ENCODE measurements at regions not wholly inside any gene's neighbourhood (a gene's known extent, or its start where the extent isn't known, plus 50 kb on each side); places are given as distances from the start of the nearest gene placed in this dataset.

DNA sequence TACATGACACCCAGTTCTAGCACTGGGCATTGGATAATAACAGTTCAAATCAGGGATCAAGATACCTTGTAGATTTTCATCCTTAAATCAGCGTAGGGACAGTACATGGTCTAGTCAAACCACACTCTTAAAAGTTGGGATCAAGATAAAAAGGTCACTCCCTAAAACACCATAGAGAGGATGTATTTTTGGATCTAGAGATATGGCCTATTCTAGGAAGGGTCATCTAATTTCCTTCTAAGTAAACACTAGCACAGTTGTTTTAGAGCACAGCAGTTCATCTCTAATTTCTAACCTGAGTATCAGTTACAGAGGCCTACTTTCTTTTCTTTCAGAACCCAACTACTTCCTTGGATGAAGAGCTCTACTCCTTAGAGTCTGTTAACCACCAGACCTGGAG is 166.4 kb upstream of the GRIN3A start:
- TF ChIP-seq, protein P1, sequence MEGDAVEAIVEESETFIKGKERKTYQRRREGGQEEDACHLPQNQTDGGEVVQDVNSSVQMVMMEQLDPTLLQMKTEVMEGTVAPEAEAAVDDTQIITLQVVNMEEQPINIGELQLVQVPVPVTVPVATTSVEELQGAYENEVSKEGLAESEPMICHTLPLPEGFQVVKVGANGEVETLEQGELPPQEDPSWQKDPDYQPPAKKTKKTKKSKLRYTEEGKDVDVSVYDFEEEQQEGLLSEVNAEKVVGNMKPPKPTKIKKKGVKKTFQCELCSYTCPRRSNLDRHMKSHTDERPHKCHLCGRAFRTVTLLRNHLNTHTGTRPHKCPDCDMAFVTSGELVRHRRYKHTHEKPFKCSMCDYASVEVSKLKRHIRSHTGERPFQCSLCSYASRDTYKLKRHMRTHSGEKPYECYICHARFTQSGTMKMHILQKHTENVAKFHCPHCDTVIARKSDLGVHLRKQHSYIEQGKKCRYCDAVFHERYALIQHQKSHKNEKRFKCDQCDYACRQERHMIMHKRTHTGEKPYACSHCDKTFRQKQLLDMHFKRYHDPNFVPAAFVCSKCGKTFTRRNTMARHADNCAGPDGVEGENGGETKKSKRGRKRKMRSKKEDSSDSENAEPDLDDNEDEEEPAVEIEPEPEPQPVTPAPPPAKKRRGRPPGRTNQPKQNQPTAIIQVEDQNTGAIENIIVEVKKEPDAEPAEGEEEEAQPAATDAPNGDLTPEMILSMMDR (IDR thresholded peaks at IDR 0.05), result no peak
- TF ChIP-seq ZFX (IDR thresholded peaks at IDR 0.05; ENCODE audit: borderline replicate concordance), result no peak
- no peak overlapping the region for H3K27ac ChIP-seq

DNA sequence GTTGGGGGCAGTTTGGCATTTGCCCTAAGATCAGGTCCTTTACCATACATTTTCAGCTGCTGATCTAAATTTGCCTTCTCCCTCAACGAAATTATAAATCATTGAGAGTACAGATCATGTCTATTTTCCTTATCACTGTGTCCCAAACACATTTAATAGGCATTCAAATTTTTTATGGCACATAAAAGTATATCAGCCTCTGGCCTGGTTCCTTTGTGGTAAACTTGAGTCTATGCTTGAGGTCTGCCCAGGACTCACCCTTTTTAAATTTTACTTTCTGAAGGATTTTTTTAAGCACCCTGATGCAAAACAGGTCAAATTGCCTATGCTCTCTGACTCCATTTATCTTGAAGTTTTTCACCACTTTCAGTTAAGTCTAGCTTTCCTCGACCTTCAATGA is 163.6 kb upstream of the GRIN3A start:
- TF ChIP-seq, protein P1 (IDR thresholded peaks at IDR 0.05), result no peak
- no peak for TF ChIP-seq ZFX (IDR thresholded peaks at IDR 0.05; ENCODE audit: borderline replicate concordance)
- no peak overlapping the region for H3K27ac ChIP-seq

DNA sequence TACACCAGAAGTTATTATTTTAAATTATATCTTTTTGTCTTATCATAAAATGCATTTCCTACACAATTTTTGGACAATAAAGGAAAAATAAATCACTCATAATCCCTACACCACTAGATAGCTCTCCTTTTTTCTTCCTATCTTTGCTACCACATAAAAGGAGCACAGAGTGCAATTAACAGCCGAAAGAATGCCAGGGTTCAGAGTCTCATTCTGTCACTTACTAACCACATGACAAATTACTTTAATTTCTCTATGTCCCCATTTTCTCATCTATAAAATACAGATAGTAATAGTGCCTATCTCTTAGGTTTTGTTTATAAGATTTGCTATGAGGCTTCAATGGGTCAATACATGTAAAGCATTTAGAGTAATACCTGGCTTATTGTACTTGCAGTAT is 158.7 kb upstream of the GRIN3A start:
- H3K27ac ChIP-seq, result no peak overlapping the region
- TF ChIP-seq, protein P1 (IDR thresholded peaks at IDR 0.05), result no peak
- no peak for TF ChIP-seq ZFX (IDR thresholded peaks at IDR 0.05; ENCODE audit: borderline replicate concordance)

DNA sequence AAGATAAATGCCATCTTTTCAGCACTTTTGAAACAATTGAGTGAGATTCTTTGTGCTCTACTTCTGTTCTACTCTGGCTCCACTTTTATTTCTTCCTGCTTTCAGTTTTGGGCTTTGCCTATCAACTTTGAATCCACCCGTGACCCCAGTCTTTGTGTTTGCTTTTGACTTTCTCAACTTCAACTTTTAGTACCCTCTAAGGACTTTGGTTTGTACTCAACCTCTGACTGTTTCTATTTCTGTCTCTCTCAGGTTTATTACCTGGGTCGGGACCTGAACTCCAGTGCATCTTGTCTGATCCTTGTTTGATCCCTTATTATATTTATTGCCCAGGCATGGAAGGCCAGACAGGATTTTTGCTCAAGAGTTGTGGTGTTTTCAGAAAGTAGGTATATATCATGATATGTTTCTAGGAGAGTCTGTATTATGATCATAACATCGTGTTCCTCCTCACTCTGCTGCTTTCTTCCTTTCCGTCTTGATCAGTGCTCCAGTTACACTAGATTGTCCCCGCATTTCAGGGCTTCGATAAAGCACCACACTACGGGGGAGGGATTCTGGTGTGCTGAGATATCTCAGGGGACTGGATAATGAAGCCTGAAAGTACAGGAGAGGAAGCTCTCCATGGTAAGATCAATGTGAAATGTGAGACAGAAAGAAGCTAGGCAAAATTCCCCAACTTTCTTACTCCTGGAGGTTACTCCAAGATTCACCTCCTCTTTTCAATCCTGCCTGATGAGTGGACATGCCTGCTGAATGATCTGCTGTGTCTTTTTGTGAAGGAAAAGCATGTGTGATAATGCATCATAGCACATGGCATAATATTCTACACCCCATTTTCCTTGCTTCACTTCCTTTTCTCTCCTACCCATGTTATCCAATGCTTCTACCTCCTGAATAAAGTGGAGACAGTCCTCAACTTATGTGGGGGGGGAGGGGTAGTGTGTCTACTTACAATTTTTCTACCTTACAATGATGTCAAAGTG is 155.5 kb upstream of the GRIN3A start:
- TF ChIP-seq, protein P1 (IDR thresholded peaks at IDR 0.05), result no peak
- no peak for TF ChIP-seq ZFX (IDR thresholded peaks at IDR 0.05; ENCODE audit: borderline replicate concordance)
- no peak overlapping the region for H3K27ac ChIP-seq

DNA sequence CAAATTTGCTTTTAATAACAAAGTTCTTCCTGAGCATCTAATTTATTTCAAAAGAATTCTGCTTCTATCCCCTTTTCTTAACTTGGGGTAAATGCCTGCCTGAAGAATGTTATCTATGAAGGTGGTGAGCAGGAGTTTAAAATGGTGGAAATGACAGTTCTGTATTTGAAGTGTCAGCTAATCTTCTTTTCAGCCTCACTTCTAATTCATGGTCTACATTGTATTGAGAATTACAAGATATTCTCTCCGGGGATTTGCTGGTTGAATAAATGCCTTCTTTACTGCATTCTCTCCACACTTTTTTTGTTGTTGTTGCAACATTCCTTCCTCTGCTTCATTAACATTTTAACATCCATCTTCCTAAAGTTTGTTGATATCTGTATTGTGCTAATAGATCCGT is 143.1 kb upstream of the GRIN3A start:
- no peak overlapping the region for H3K27ac ChIP-seq
- TF ChIP-seq ZFX (IDR thresholded peaks at IDR 0.05; ENCODE audit: borderline replicate concordance), result no peak
- TF ChIP-seq, protein P1 (IDR thresholded peaks at IDR 0.05), result no peak

DNA sequence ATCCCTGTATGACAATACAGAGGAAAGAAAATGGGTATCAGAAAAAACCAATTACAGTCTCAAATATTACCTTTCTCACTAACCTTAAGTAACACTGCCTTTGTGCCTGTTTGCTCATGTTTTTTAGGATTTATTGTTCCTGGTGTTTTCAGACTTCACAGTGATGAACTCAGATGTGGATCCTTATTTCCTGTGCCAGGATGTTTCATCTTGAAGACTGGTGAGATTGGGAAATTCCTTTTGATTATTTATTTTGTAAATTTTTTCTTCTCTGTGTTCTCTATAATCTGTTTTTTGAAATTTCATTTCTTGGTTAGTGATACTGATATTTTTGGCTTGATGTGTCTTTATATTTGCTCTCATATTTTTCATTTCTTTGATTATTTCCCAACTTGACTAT is 142.4 kb upstream of the GRIN3A start:
- H3K27ac ChIP-seq, result no peak overlapping the region
- TF ChIP-seq, protein P1 (IDR thresholded peaks at IDR 0.05), result no peak
- no peak for TF ChIP-seq ZFX (IDR thresholded peaks at IDR 0.05; ENCODE audit: borderline replicate concordance)

DNA sequence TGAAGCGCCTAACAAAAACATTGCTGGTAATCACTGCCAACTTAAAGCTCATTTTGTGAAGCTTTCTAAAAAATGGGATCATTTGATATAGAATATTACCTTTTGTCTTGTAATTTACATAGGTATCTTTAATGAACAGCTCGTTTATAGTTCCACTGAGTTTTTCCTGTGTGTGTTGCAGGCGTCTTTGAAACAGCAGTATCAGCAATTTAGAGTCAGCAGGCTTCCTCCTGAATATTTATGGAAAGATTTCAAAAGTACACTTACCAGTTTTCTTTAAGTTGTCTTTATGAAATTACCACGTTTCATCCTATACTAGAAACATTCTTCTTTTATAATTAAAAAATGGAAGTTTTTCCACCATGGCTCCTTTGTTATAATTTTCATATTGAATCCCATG is 140.3 kb upstream of the GRIN3A start:
- TF ChIP-seq ZFX (IDR thresholded peaks at IDR 0.05; ENCODE audit: borderline replicate concordance), result no peak
- TF ChIP-seq, protein P1 (IDR thresholded peaks at IDR 0.05), result no peak
- no peak overlapping the region for H3K27ac ChIP-seq
